Left kidney (tissue), 1 donor: ENCODE measurements at regions not wholly inside any gene's neighbourhood (a gene's known extent, or its start where the extent isn't known, plus 50 kb on each side); places are given as distances from the start of the nearest gene placed in this dataset.

Experiments
- DNase-seq: peaks from one replicate; pipeline ENCODE4 v3.0.0-alpha.2; 2013

DNA sequence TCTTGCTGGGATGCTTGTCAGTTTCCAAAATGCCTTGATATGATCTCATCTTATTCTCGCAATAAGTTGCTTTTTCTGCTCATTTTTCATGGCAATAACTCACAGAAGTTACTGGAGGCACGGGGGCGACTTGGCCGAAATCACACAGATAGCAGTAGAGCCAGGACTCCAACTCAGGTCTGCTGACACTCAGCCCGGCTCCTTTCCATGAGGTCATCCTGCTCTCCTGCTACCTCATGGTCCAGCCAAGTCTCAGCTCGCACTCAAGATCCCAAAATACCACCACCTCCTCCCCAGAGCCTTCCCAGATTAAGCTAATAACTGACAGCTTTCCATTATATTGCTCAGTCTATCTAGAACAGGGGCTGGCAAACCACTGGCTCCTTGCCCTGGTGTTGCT is 269.5 kb downstream of the MAP2K4 start:
- no peak for DNase-seq

DNA sequence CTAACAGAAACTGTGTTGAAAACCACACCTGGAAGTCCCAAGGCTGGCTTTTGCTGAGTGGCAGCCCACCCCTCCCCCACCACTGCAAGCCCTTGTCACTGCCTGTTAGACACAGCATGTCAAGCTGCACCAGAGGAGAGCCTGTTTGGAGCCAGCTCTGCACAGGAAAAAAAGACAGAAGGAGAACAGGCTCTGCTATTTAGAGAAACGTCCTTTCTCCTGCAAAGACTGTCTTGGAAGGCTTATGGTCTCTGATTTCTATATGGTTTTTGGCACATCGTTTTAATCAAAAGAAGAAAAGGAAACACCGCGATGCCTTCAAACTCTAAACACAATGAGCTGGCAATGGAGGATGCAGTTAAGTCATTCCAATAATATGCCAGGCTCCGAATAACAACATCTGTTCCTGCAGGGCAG is 275.5 kb downstream of the MAP2K4 start:
- DNase-seq: no peak

DNA sequence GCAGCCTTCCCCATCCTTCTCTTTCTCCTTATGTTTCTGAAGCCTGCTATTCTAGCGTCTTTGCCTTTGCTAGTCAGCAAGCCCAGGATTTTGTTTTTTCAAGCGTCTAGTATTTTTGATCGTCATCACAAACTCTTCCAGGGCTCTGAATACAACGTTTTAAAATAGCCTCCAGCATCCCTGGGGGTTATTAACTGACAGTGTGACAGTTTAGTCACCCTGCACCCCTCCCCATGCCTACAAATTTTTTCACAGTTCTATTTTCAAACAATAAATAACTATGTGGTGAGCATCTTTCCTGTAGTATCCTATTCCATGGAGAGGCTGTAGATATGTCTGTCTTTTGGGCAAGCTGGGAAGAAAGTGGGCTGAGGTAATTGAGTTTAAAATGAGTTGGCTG is 280.9 kb downstream of the MAP2K4 start:
- DNase-seq: no peak

DNA sequence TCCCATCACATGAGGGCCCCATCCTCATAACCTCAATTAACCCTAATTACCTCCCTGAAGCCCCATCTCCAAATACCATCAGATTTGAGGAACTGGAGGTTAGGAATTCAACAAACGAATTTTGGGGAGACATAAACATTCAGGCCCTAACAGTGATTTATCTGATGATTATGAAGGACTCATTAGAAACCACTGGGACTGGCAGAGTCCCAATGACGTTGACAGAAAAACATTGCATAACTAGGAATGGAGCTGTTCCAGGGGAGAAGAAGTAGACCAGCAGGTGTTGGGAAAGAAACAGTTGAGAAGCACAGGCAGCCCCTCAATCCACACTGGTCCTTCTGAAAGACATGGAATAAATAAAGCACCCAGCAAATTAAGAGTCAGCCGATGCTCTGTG is 282.0 kb downstream of the MAP2K4 start:
- DNase-seq: no peak

DNA sequence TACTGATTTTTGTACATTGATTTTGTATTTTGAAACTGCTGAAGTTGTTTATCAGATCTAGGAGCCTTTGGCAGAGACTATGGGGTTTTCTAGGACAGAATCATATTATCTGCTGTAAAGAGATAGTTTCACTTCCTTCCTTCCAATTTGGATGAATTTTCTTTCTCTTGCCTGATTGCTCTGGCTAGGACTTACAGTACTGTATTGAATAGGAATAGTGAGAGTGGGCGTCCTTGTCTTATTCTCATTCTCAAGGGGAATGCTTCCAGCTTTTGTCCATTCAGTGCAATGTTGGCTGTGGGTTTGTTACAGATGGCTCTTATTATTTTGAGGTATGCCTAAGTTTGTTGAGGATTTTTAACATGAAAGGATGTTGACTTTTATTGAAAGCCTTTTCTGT is 290.1 kb downstream of the MAP2K4 start:
- no peak for DNase-seq

DNA sequence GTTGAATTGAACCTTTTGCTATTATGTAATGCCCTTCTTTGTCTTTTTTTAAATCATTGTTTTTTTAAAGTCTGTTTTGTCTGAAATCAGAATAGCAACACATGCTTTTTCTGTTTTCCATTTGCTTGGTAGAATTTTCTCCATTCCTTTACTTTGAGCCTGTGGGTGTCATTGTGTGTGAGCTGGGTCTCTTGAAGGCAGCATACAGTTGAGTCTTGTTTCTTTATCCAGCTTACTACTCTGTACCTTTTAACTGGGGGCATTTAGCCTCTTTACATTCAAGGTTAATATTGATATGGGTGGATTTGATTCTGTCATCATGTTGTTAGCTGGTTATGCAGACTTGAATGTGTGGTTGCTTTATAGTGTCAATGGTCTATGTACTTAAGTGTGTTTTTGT is 292.0 kb downstream of the MAP2K4 start:
- DNase-seq: no peak

DNA sequence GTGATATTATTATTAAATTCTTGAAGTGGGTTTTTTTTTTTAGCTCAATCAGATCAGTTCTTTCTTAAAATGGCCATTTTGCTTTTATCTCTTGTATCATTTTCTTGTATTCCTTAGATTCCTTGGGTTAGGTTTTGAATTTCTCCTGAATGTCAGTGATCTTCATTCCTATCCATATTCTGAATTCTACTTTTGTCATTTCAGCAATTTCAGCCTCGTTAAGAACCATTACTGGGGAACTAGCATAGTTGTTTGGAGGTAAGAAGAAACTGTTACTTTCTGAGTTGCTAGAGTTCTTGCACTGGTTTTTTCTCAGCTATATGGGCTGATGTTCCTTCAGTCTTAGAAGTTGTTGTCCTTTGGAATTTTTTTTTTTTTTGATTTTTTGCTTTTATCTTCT is 293.1 kb downstream of the MAP2K4 start:
- no peak for DNase-seq

DNA sequence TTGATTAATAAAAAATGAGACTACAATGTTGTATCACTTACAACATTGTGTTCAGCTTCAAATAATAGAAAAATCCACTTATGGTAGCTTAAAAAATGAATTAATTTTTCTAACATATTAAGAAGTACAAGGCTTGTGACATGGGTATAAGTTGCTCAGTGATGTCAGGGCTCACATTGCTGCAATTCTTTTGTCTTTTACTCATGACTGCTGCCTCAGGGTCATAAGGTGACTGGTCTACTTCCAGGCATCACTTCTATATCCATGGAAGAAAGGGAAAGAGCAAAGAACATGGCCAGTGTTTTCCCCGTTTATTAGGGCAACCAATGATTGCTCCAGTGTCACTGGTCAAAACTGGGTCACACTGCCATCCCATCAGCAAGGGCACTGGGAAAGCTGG is 295.3 kb downstream of the MAP2K4 start:
- DNase-seq: no peak

DNA sequence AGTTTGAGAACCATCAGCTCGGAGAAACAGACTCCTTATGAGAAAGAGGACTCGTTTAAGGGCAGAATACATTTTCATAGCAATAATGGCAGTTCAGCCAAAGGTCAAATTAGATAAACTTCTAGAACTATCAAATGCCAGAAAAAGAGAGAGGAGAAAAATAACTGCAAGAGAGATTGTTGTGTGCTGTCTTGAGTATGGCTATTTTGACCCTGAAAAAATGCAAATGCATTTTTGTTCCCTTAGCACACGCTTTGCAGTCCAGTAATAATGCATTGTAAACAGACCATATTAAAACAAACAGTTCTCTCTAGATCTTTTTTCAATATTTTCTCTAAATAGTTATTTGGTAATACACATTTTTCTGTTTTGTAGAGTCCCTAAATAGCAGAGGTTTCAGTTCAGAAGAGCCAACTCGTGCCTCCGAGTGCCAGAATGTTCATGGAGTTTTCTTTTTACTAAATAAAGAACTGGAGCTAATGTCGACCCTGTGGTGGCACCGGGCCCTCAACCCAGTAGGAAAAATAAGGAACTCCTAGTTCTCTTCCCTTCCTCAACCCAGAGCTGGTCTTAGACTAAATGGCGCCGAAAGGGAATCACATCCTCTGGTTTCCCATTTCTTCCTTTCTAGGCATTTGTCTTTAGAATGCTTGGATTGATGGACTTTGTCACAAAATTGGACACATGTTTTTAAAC is 298.0 kb downstream of the MAP2K4 start:
- no peak for DNase-seq

DNA sequence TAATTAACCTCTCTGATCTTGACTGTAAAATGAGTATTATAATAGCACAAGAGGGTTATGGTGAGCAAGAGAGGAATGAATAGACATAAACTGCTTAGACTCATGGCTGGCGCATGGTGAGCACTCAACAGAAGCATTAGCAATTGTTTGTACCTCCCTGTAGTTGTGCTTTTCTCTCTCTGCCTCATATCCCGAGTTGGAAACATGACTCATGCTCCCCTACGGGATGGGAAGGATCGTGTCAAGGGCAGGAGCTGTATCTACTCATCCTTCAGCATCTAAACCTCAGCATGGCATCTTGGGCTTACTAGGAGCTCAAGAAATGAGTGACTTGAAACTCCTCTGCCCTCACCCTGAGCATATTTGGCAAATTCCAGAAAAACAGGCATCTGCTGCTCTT is 299.6 kb downstream of the MAP2K4 start:
- DNase-seq: no peak

DNA sequence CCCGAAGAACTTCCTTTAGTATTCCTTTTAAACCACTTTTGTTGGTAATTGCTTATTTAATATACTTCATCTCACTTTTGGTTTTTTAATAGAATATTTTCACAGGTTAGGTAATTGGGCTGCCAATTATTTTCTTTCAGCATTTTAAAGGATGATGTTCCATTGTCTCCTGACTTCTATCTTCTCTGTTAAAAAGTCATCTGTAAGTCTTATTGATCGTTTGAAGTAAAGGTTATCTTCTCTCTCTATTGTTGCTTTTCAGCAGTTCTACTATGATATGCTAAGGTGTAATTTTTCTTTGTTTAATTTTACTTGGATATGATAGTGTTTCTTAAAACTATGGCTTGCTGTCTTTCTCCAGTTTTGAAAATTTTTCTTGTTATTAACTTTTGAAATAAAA is 307.5 kb downstream of the MAP2K4 start:
- DNase-seq: no peak

DNA sequence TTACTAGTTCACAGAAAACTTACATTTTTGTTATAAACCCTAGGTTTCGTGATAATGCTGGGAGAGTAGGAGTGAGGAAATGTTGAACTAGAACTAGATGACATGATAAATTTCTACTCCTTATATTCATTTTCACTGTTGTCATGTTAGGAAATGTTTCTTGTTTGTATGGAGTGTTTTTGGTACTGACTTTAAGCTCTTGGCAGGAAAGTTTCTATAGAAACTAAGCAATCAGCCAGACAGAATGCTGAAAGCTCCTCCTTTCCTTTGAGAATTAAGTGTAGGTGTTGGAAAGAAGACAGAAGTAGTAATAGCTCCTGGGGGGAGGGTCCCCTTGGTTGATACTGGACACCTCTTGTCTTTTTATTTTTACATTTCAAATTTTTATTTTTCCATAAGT is 309.8 kb downstream of the MAP2K4 start:
- no peak for DNase-seq

DNA sequence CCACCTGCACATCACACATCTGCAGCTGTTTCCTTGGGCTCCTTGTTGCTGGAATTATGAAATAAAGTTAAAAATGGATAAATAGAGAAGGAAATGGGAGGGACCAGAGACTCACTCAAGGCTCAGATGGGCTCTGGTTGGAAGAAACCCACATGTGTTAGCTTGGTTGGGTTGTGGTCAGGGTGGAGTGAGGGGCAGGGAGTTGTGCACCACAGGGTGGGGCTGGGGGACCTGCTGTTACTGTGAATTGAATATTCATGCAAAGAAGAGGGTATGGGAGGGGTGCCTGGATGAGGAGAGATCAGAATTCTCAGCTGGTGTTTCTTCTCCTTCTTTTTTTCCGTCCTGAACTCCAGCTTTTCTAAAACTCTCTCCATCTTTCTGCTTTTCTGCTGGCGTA is 320.7 kb downstream of the MAP2K4 start:
- no peak for DNase-seq

DNA sequence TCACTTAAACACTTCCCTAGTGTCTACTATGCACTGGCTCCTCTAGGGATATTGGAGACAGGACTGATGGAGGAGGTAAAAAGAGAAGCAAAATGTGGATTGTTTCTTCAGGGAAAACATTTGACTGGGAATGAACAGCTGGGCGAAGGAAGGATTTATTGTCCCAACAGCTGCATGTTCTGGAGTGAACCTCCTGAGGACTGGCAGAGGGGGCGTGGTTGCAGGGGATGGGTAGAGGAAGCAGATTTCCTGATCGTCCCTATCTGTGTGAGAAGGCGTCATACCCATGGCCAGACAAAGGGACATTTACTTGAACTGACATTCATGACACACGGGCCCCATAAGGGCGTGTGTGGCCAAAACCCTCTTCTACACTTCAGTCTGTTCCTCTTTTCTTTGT is 321.5 kb downstream of the MAP2K4 start:
- no peak for DNase-seq

DNA sequence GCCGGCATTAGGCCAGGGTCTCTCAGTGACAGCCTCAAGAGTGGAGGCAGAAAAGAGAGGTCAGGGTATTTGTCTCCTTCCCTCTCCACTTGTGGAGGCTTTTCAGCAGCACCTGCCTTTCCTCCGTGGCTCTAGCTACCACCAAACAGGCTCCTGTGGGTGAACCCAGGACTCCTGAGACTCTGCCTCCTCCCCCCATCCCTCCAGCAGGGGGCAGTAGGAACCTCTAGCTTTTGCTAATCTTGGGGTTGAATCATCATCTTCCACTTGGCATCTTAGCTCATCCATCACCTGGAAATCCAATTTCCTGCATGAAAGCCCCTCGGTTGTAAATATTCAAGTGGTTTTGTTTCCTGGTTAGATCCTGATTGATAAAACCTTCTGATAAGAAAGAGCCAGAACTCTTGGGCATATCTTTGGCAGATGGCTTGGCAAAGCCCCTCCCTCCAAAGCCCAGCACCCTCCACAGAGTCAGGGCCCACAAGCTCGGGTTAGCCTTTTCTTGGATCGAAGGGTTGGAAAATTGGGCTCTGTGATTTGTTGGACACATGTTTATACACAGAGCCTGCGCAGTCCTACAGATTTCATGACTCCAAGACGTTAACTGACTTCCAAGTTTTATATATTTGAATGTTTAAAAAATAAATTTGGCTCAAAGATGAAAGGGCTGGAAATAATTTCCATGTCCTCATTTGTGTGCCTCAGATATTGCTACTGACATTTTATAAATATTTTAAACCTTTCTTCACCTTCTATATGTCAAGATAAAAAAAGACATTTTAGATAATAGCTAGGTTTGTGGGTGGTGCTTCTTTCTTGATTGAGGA is 322.1 kb downstream of the MAP2K4 start:
- no peak for DNase-seq

DNA sequence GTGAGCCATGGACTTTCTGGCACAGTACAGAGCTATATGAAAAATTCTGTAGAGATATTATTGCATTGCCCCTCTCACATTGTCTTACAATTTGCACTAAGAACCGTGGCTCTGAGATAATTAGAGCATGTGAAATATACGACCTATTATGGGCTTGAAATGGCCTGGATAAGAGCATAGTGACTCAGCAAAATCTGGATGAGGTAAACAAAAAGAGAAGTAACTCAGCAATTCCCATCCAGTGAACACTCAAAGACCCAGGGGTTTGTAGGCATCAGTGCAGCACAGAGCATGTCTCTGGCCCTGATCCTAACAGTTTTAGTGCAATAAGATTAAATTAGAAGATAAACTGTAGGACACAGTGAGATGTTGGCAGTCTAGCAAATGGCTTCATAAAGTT is 317.2 kb upstream of the MYOCD start:
- DNase-seq: no peak

DNA sequence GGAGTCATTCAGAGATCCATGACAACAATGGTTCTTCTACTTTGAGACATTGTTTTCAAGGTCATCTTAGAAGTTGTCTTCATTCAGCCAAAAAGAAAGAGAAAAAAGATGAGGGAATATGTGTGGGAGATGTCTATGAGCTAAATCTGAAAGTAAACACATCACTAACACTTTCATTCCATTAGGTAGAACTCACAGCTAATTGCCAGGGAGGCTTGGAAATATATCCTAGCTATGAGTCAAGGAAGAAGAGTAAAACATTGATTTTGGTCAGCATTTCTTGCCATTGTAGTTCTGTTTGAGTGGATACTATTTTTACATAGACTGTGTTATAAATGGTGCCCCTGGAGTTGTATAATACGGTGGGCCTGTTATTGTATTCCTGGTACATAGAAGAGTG is 316.4 kb upstream of the MYOCD start:
- DNase-seq: no peak

DNA sequence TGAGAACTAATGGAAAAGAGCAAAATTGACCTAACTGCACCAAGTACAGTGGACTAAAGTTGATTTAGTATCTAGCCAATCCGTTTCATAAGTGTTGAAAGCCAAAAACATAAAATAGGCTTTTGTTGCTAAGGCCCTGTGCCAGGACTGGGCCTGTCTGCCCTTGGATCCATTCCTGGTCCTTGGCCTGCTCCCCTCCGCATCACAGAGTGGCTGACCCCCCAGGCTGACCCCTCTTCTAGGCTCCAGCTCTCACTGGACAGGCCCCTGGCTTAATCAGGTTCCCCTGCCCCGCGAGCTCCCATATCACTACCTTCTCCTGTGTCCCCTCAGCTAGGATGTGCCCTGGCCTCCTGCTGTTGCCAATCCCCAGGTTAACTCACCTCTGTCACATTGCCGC is 313.6 kb upstream of the MYOCD start:
- DNase-seq: no peak

DNA sequence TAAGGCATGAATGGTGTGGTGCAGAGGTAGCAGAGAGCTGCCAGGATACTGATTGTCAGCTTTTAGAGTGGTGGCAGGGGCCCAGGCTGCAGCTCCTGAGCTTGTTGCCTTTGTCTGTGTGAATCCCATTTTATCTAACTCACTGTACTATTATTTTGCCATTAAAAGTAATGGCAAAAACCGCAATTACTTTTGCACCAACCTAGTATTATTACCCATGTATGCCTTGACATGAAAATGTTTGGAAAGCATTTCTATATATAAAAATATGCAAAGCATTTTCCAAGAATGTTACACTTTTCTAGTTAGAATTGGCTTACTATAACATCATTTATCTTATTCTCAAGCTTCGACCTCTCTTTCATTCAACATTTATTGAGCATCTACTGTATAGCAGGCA is 308.1 kb upstream of the MYOCD start:
- DNase-seq: no peak

DNA sequence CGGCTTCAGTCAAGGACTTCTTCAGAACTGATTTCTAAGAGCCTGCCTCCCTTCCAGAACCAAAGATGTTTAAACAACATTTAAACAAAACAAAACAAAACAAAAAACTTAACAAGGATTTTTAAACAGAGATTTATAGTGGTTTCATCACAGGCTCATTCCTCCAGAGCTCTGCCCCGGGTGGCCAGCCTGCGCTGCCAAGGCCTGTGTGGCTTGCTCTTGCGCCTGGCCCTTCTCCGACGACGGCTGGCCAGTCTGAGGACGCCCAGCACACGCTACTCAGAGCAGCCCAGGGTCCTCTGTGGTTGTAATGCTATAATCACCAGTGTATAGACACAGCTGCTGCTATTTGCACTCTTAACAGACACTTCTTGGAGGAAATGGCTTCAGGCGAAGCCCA is 307.2 kb upstream of the MYOCD start:
- no peak for DNase-seq

DNA sequence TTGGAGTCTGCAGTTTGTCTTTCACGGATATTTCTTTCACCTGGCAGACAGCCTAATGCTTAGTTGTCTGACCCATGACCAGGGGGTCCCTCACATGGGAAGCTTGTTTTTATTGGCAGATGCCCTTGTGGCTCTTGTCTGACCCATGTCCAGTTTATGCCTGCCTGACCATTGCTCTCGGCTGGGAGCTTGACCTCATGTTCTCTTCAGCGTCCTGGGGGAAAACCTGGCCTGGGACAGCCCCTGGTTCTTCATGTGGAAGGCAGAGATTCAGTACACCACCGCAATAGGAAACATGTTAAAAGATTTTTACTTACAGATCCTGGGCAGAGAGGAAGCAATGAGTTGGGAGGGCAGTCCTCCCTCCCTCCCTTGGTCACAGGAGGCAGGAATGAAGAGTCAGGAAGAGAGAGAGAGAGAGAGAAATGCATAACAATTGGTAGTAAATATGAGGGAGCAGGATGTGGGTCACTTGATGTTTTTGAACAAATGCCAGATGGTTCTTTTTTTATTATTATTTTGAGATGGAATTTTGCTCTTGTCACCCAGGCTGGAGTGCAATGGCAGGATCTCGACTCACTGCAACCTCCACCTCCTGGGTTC is 302.7 kb upstream of the MYOCD start:
- DNase-seq: no peak

DNA sequence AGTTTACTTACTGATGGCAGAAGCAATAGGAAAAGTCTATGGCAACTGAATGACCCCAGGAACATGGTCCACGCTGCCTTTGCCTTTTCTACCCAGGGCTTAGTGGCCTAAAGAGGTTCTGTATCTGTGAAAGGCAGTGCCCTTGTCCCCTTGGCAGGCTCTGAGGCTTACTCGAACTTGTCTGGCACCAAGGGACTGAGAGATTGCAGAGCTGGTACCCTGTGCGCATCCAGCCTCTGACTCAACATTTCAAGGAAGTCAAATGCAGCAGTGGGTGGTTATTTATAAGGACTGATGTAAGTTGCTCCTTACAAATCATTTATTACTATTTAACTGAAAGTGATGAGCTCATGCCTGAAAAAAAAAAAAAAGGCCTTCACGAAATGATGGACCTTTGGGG is 299.9 kb upstream of the MYOCD start:
- no peak for DNase-seq

DNA sequence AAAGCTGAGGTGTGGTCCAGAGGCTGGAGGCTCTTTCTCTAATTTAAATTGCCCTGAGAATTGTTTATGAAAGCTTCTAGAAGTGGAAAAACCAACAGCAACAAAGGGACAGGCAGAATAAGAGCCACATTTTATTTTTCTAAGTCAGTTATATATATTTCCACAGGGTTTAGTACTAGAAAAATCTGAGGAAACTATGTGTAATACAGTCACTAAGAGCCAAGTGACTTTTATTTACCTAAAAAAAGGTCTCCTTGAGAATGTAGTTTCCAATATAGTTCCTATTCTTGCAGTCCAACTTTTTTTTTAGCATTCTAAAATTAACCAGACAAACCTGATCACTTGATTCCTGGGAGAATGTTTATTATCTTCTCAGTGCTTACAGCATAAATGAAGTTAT is 296.6 kb upstream of the MYOCD start:
- DNase-seq: no peak

DNA sequence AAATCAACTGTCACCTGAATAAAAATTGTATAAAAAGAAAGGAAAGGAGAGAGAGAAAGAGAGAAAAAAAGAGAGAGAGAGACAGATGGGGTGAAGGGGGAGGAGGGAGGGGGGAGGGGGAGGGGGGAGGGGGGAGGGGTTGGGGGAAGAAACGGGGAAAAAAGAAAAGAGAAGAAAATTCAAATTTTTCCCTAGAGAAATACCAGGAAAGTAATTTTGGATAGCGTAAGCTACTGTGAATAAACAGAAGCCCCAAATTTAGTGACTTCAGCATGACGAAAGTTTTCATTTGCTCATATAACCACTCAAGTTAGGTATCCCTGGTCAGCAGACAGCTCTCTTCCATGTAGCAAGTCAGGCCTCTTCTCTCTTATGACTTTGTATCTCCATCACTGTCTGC is 289.4 kb upstream of the MYOCD start:
- no peak for DNase-seq
